ENCODE measurements at regions not wholly inside any gene's neighbourhood (a gene's known extent, or its start where the extent isn't known, plus 50 kb on each side); places are given as distances from the start of the nearest gene placed in this dataset.

GRCh38 chr1:232388363-232388762, 241.6 kb downstream of the SIPA1L2 start:
- DNase-seq (ENCODE audit: low read depth), result no peak
- H3K4me3 ChIP-seq (ENCODE audit: low read depth, low read length), result no peak overlapping the region
- TF ChIP-seq CTCF (IDR thresholded peaks at IDR 0.05; ENCODE audit: insufficient read depth, low read depth, low read length), result no peak

GRCh38 chr1:232386721-232387510, 243.0 kb downstream of the SIPA1L2 start:
- no peak overlapping the region for H3K4me3 ChIP-seq (ENCODE audit: low read depth, low read length)
- DNase-seq (ENCODE audit: low read depth), result no peak
- TF ChIP-seq CTCF (IDR thresholded peaks at IDR 0.05; ENCODE audit: insufficient read depth, low read depth, low read length), result no peak

GRCh38 chr1:232386294-232386693, 243.6 kb downstream of the SIPA1L2 start:
- H3K4me3 ChIP-seq (ENCODE audit: low read depth, low read length), result no peak overlapping the region
- no peak for DNase-seq (ENCODE audit: low read depth)
- TF ChIP-seq CTCF (IDR thresholded peaks at IDR 0.05; ENCODE audit: insufficient read depth, low read depth, low read length), result no peak

GRCh38 chr1:232385221-232385620, 244.7 kb downstream of the SIPA1L2 start:
- TF ChIP-seq CTCF (IDR thresholded peaks at IDR 0.05; ENCODE audit: insufficient read depth, low read depth, low read length), result no peak
- DNase-seq (ENCODE audit: low read depth), result peak; percentile 59
- no peak overlapping the region for H3K4me3 ChIP-seq (ENCODE audit: low read depth, low read length)

GRCh38 chr1:232384171-232384883, 245.6 kb downstream of the SIPA1L2 start:
- TF ChIP-seq CTCF (IDR thresholded peaks at IDR 0.05; ENCODE audit: insufficient read depth, low read depth, low read length), result no peak
- H3K4me3 ChIP-seq (ENCODE audit: low read depth, low read length), result no peak overlapping the region
- no peak for DNase-seq (ENCODE audit: low read depth)

GRCh38 chr1:232383455-232384123, 246.3 kb downstream of the SIPA1L2 start:
- H3K4me3 ChIP-seq (ENCODE audit: low read depth, low read length), result no peak overlapping the region
- TF ChIP-seq CTCF (IDR thresholded peaks at IDR 0.05; ENCODE audit: insufficient read depth, low read depth, low read length), result no peak
- DNase-seq (ENCODE audit: low read depth), result no peak
